NCI-H2107 treated with DMSO at 0.1 percent for 48 hours (cell line): ENCODE measurements at regions not wholly inside any gene's neighbourhood (a gene's known extent, or its start where the extent isn't known, plus 50 kb on each side); places are given as distances from the start of the nearest gene placed in this dataset.
A peak's percentile ranks its signal among the peaks of the same experiment; 100 is the strongest.
"Not testable (repeated sequence)": the region's sequence is repeated elsewhere in the genome, so short reads cannot be mapped to it uniquely, and the experiment has no call there.

ENCODE experiments used
- DNase-seq: peaks from one replicate; lab custom pipeline; 2025; ENCODE audit not compliant: unreplicated experiment; lab: John Stamatoyannopoulos, UW

- no peak for DNase-seq
Observed at GRCh38 chr7:119232091-119232490, 1007.6 kb downstream of the ANKRD7 start.

GRCh38 chr7:119233015-119233414 lies 1008.5 kb downstream of the ANKRD7 start:
- DNase-seq, result no peak

- DNase-seq, result no peak
Observed at GRCh38 chr7:119252962-119253361, 1020.0 kb upstream of the KCND2 start.

DNA sequence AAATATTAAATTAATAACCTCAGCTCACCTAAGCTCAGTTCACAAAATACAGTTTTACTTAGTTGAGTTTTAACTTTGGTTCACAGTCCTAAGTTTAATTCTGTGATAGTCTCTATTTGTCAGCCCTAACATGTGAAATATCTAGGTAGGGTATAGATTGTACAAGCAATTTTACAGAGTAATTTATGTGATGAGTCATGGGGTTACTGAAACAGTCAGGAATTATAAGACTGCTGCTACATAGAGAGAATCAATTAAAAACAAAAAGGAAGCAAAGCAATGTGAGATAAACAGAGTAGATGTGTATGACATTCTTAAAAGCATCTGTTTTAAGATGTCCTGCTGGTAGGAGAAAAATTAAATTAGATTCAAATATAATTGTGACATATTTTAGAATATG lies 1018.2 kb upstream of the KCND2 start:
- no peak for DNase-seq

- no peak for DNase-seq
Observed at GRCh38 chr7:119256001-119256400, 1017.0 kb upstream of the KCND2 start.

GRCh38 chr7:119256446-119257131 lies 1016.4 kb upstream of the KCND2 start:
- DNase-seq, result no peak

DNA sequence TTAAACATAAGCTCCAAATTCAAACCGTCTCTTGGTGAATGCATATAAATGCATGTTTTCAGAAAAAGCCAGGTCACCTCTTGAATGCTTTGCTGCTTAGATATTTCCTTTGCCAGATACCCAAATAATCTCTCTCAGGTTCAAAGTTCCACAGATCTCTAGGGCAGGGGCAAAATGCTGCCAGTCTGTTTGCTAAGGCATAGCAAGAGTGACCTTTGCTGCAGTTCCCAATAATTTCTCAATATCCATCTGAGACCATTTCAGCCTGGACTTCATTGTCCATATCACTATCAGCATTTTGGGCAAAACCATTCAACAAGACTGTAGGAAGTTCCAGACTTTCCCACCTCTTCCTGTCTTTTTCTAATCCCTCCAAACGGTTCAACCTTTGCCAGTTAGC lies 1006.2 kb upstream of the KCND2 start:
- DNase-seq, result not testable (repeated sequence)

DNA sequence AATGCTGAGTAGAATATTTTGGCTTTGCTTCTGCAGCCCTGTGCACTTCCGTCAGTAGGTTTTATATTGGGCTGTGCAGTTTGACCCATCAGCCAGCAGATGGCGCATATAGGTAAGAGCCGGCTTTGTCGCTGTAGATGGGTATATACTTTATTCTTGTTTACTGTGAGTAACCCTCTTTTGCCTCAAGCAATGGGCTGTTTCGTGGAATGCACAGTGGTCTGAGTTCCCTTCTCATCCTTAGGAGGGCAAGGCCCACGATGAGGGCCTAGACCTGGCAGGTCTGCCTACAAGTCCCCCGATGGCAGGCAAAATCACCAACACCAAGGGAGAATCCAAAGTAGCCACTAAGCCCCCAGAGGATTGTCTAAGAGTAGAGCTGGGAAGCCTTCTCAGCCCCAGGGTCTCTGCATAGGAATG lies 1002.9 kb upstream of the KCND2 start:
- peak; percentile 16 for DNase-seq

DNA sequence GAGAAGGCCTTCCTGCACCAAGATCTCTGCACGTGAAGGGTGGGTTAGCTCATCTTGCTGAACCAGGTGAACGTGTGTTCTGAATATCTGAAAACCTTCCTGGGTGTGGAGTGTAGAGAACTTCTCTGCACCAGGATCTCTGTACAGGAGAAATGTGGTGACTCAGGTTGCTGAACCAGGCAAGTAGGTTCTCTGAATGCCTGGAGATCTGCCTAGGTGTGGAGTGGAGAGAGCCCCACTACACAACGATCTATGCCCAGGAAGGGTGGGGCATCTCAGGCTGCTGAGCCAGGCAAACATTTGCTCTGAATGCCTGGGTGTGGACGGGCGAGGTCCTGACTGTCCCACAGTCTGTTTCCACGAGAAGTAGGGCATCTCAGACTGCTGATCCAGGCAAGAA lies 1002.3 kb upstream of the KCND2 start:
- DNase-seq, result no peak

DNA sequence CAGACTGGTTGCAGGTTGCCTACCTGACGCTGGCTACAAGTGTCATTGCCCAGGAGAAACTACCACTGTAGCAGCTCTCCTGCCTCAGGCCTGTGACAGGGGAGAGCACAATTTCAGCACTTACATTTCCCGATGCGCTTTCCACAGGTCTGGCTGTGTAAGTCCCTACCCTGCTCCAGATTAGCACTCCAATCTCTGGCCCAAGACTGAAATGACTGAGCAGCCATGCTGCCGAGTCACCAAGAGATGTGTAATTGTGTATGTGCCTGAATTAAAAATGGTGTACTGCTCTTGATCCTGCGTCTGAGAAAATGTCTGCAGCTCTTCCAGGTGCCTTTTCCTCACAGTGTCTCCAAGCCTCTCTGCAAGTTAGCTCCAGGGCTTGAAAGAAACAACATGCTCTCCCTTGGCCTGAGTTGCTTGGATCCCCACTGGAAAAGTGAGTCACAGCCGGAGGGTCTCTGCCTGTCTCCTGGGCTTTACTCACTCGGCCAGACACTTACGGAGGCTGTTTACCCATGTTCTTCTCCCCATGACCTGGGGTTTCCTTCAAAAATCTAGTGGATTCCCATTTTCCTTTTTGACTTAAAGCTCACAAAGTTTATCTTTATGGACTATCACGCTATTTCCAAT lies 1001.7 kb upstream of the KCND2 start:
- DNase-seq, result no peak

GRCh38 chr7:119281181-119281846 lies 991.7 kb upstream of the KCND2 start:
- no peak for DNase-seq

DNA sequence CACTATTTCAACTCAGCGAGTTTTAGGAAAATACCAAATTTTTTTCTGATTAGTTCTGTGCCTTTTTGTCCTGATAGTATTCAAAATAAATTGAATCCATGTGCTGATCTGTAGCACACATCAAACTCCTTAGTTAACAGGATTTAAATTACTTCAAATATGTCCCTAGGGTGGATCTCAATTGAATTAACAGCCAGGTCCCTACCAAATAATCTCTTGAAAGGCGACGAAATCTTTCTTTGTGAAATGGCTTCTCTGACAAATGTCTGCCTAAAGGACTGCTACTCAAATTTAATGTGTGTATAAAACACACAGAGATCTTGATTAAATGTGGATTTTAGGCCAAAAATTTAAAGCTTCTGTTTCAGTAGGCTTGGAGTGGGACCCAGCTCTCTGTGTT lies 989.6 kb upstream of the KCND2 start:
- DNase-seq, result no peak

DNA sequence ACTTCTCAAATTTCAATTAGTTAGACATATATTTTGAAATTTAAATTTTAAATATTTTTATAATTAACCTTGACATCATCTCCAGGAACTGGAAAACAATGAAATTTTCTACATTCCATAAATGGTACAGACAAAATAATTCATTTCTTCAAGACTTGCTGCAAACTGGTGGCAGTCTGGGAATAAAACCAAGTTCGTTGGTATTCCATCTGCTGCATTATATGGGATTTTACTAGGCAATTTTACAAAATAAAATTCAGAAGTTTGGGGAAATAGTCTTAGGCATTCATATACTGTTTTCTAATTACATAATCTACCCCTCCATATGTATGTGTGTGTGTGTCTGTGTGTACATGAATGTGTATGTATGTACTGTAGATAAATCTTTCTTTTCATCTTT lies 984.6 kb upstream of the KCND2 start:
- DNase-seq, result no peak

- DNase-seq, result not testable (repeated sequence)
Observed at GRCh38 chr7:119300341-119300740, 972.6 kb upstream of the KCND2 start.

DNA sequence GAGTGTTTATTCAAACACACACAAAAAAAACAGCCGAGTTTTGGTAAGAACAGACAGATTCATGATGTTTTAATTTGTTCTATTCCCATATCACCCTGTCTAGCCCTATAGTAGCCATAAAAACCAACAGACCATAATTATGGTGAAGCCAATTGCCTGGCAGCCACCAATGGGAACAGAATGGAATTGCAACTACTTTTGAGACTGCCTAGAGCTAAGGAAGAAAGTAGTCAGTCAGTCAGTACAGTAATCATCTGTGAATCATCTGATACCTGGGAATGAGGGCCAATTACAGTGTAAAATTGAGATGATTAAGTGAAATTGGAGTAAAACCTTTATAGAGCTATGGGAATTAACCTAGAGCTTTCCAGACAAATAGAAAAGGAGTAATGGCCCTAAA lies 952.7 kb upstream of the KCND2 start:
- no peak for DNase-seq

- no peak for DNase-seq
Observed at GRCh38 chr7:119329715-119330114, 943.3 kb upstream of the KCND2 start.

- no peak for DNase-seq
Observed at GRCh38 chr7:119335405-119335804, 937.6 kb upstream of the KCND2 start.

DNA sequence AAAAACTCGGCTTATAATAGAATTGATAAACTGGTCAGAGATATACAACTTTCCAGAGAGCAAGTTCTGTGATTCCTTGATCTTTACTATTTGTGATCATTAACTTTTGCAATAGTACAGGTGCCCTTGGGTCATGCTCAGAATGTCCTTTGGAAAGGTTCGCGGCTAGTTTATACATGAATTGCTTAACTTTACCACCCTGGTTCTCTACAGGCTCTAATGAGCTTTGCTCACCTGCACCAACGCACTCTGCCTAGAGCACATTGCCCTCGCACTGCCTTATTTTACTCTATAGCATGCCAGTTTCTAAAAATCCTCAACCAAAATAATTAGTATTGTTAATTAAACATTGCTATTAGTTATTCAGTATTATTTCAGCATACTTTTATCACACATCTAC lies 931.2 kb upstream of the KCND2 start:
- no peak for DNase-seq

- DNase-seq, result no peak
Observed at GRCh38 chr7:119343289-119343688, 929.7 kb upstream of the KCND2 start.

DNA sequence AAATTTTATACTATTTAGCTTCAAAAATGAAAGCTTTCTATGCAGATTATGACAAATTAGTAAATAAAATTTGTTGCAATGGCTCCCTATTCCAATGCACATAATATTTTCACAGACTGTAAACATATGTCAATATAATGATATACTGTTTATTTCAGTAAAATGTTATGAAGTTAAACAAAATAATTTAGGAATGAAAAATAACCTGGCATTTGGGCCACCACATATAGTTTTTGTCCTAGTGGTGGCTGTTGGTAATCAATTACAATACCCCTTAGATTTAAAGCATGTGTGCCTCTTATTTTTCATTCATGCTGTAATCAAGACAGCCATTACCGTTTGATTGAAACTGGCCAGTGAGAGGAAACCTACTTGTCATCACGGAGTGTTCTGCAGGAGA lies 928.5 kb upstream of the KCND2 start:
- DNase-seq, result no peak

GRCh38 chr7:119348491-119348890 lies 924.5 kb upstream of the KCND2 start:
- DNase-seq, result no peak

- no peak for DNase-seq
Observed at GRCh38 chr7:119350334-119350733, 922.6 kb upstream of the KCND2 start.
